Esophagus squamous epithelium (tissue), 5 donors: ENCODE measurements at regions not wholly inside any gene's neighbourhood (a gene's known extent, or its start where the extent isn't known, plus 50 kb on each side); places are given as distances from the start of the nearest gene placed in this dataset.

Experiments
- DNase-seq: peaks from one replicate; lab custom pipeline; 2025; lab: John Stamatoyannopoulos, UW
- H3K27ac ChIP-seq, 4 donors: fragments of 200-600 bp; sonication (generic); one replicate each; pipeline ENCODE4 v1.5.1; 2016 to 2019; ENCODE audit warnings: mild to moderate bottlenecking in 1 of 4
- H3K27me3 ChIP-seq, 4 donors: fragments of 200-600 bp; sonication (generic); 1 replicate in 3 of 4; 2 replicates in 1 of 4; pipeline versions ENCODE4 v1.5.1 to v1.6.0; 2017 to 2021; ENCODE audit warnings: antibody characterized with exemption in 1 of 4
- H3K36me3 ChIP-seq, 3 donors: fragments of 200-600 bp; sonication (generic); one replicate each; pipeline ENCODE4 v1.5.1; 2016 to 2019
- H3K4me1 ChIP-seq, 3 donors: fragments of 200-600 bp; sonication (generic); one replicate each; pipeline ENCODE4 v1.5.1; 2017 to 2019
- H3K4me3 ChIP-seq, 4 donors: fragments of 200-600 bp; sonication (generic); 1 replicate in 3 of 4; 2 replicates in 1 of 4; pipeline ENCODE4 v1.5.1; 2016 to 2019; ENCODE audit warnings: mild to moderate bottlenecking in 2 of 4, moderate library complexity in 1 of 4
- H3K9me3 ChIP-seq, 3 donors: fragments of 200-600 bp; sonication (generic); one replicate each; pipeline ENCODE4 v1.5.1; 2016 to 2019
- CTCF ChIP-seq, 6 experiments: fragments of 450-650 bp in 4 of 6; fragments of 200-600 bp in 2 of 6; sonication (generic) in 2 of 6; IDR thresholded peaks; one replicate each; pipeline ENCODE4 v1.5.1; 2016 to 2019; ENCODE audit warnings: antibody characterized with exemption in 6 of 6, mild to moderate bottlenecking in 4 of 6, moderate library complexity in 4 of 6
- POLR2A ChIP-seq, 4 donors: fragments of 450-650 bp; IDR thresholded peaks; one replicate each; pipeline ENCODE4 v1.6.1; 2017; ENCODE audit warnings: antibody characterized with exemption in 4 of 4, mild to moderate bottlenecking in 4 of 4, moderate library complexity in 3 of 4
- WGBS, 2 donors: methylation state at CpG; one replicate each; pipeline ENCODE4 v1.1.5; 2018; 5-methylcytosine and 5-hydroxymethylcytosine counted together
- intact Hi-C: fragments of 100-400 bp; cut with DNase I; formaldehyde crosslinking; loops from one replicate; pipeline ENCODE4 v1.15.0; 2022
- donor health status: DM: yes; HTN: yes; CAD: no.

DNA sequence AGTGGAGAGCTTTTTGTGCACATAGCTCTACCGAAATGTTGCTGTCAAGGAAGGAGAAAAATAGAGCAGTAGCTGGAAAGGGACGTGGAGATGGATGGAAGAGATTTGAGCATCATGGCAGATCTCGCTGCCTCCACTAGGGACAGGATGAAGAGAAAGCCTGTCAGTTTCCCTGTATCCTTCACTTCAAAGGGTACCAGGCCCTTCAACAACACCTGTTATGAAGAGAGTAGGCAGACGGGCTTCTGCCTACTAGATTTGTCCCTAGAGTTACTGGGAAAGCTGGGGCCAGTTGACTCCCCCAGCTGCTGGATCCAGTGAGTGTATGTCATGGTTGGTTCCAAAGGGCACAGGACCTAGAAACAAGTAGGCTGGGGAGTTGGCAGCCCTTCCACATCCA, 150.8 kb downstream of the TLE3 start:
- Histone ChIP-seq H3K27me3 (peaks cover 0 to 34% (median 0%) of the 10 kb centered on the region in 4 donors), H3K27ac (no peak overlapping the region), H3K4me1 (no peaks in the 10 kb centered on the region), H3K9me3 (no peaks in the 10 kb centered on the region), H3K36me3 (no peaks in the 10 kb centered on the region), H3K4me3 (no peak overlapping the region)
- TF ChIP-seq CTCF (IDR thresholded peaks at IDR 0.05) (no peak), POLR2A (IDR thresholded peaks at IDR 0.05) (no peak)
- intact Hi-C loops, result no loop called here
- 89% methylated on average over 3 to 4 of the region's 4 CpGs for WGBS, 2 donors
- DNase-seq, result no peak

DNA sequence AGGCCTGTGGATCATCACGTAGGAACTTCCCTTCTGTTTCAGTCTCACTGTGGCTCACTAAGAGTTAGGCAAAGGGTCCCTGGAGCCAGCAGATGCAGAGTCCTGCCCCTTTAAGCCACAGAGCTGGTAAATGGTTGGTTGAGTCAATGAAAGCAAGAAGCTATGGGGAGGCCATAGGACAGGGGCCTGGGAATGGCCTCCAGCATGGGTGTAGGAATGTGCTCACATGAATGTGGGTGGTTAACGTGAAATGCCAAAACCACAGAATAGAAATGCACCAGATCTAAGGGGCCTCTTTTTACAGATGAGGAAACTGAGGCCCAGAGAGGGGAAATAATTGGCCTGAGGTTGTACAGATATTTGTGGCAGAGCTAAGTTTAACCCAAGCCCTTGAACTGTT, 150.3 kb downstream of the TLE3 start:
- H3K27ac ChIP-seq, result no peak overlapping the region
- DNase-seq, result no peak

GRCh38 chr15:69949485-69949884, 148.2 kb downstream of the TLE3 start:
- Histone ChIP-seq H3K4me1 (no peaks in the 10 kb centered on the region), H3K9me3 (no peaks in the 10 kb centered on the region), H3K36me3 (no peaks in the 10 kb centered on the region), H3K27ac (no peak overlapping the region), H3K27me3 (peaks cover 0 to 26% (median 0%) of the 10 kb centered on the region in 4 donors), H3K4me3 (no peak overlapping the region)
- no peak for TF ChIP-seq CTCF (IDR thresholded peaks at IDR 0.05)
- no peak for TF ChIP-seq POLR2A (IDR thresholded peaks at IDR 0.05)
- DNase-seq, result no peak
- WGBS, 2 donors, result 80 to 82% methylated on average over 7 of the region's 7 CpGs
- intact Hi-C loops, result no loop called here

More for the DNA sequence above, 150.3 kb downstream of the TLE3 start:
- Histone ChIP-seq H3K4me3 (no peak overlapping the region), H3K36me3 (no peaks in the 10 kb centered on the region), H3K4me1 (no peaks in the 10 kb centered on the region), H3K27me3 (peaks cover 0 to 31% (median 0%) of the 10 kb centered on the region in 4 donors), H3K9me3 (no peaks in the 10 kb centered on the region)
- no peak for TF ChIP-seq POLR2A (IDR thresholded peaks at IDR 0.05)
- TF ChIP-seq CTCF (IDR thresholded peaks at IDR 0.05), result no peak
- 75 to 91% methylated on average over 1 to 2 of the region's 2 CpGs for WGBS, 2 donors
- intact Hi-C loops, result no loop called here

- peaks cover 0 to 33% (median 0%) of the 10 kb centered on the region in 4 donors for H3K27me3 ChIP-seq
- no peak overlapping the region for H3K27ac ChIP-seq
- 59 to 68% methylated on average over 2 of the region's 2 CpGs for WGBS, 2 donors
- intact Hi-C loops, result no loop called here
- H3K9me3 ChIP-seq, result no peaks in the 10 kb centered on the region
- no peak for TF ChIP-seq POLR2A (IDR thresholded peaks at IDR 0.05)
- no peak for TF ChIP-seq CTCF (IDR thresholded peaks at IDR 0.05)
- H3K4me1 ChIP-seq, result no peaks in the 10 kb centered on the region
- no peak for DNase-seq
- H3K36me3 ChIP-seq, result no peaks in the 10 kb centered on the region
- no peak overlapping the region for H3K4me3 ChIP-seq
Measured at GRCh38 chr15:69951256-69951897, 146.3 kb downstream of the TLE3 start.

DNA sequence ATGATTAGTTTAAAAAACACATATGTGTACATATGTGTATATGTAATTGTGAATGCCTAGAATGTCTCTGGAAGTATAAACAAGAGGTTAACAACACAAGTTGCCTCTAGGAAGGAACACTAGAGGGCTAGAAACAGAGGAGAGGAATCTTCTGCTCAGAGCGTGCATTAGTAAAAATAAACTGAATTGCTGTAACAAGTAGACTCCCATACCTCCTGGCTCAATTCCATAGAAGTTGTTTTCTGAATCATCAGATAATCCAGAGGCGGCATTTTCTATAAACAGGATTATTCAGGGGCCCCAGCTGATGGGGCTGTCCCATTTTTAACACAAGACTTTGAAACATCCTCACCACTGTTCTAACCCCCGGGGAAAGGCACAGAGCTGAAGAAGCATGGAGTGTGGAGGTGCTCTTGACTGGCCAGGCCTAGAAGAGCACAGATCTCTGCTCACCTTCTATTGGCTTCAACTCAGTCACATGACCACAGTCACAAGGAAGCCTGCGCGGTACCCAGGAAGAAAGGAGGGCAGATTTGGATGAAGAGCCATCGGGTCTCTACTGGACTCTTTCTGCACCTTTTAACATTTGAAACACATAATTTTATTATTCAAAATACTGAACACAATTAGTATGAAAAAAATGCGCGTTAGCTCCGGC, 145.7 kb downstream of the TLE3 start:
- H3K4me3 ChIP-seq, result no peak overlapping the region
- no peak for TF ChIP-seq POLR2A (IDR thresholded peaks at IDR 0.05)
- no peak for TF ChIP-seq CTCF (IDR thresholded peaks at IDR 0.05)
- no peaks in the 10 kb centered on the region for H3K4me1 ChIP-seq
- H3K27me3 ChIP-seq, result peaks cover 0 to 38% (median 0%) of the 10 kb centered on the region in 4 donors
- WGBS, 2 donors, result 81 to 83% methylated on average over 8 to 9 of the region's 9 CpGs
- intact Hi-C loops, result no loop called here
- no peaks in the 10 kb centered on the region for H3K9me3 ChIP-seq
- no peak for DNase-seq
- H3K27ac ChIP-seq, result no peak overlapping the region
- no peaks in the 10 kb centered on the region for H3K36me3 ChIP-seq
